MM.1S (cell line): ENCODE measurements at regions not wholly inside any gene's neighbourhood (a gene's known extent, or its start where the extent isn't known, plus 50 kb on each side); places are given as distances from the start of the nearest gene placed in this dataset.

Source experiments
- CTCF ChIP-seq: fragments of 300-600 bp; sonication (generic); IDR thresholded peaks from 2 replicates; pipeline ENCODE4 v1.5.1; 2016; ENCODE audit warnings: antibody characterized with exemption, low read length, mixed read lengths
- EZH2 ChIP-seq: fragments of 300-600 bp; sonication (generic); optimal IDR thresholded peaks from 2 replicates; pipeline ENCODE3; 2017; ENCODE audit warnings: low read depth, mild to moderate bottlenecking, antibody characterized with exemption, low read length, mixed read lengths
- EZH2phosphoT487 ChIP-seq: fragments of 300-600 bp; sonication (generic); IDR thresholded peaks from 2 replicates; pipeline ENCODE4 v1.6.1; 2018; ENCODE audit warnings: antibody characterized with exemption, low read length

- no peak for TF ChIP-seq CTCF
- no peak for TF ChIP-seq EZH2phosphoT487
- no peak for TF ChIP-seq EZH2
These were observed 261.5 kb upstream of the AGTR2 start for GRCh38 chrX:115909017-115909416.
